DOHH2 (cell line): ENCODE measurements at regions not wholly inside any gene's neighbourhood (a gene's known extent, or its start where the extent isn't known, plus 50 kb on each side); places are given as distances from the start of the nearest gene placed in this dataset.

Source experiments
- CTCF ChIP-seq: fragments of 200-600 bp; sonication (generic); IDR thresholded peaks from one replicate; pipeline ENCODE4 v1.5.1; 2014; ENCODE audit warnings: antibody characterized with exemption, mild to moderate bottlenecking, low read depth, low read length; ENCODE audit not compliant: poor library complexity, severe bottlenecking
- EZH2phosphoT487 ChIP-seq: fragments of 200-600 bp; sonication (generic); IDR thresholded peaks from 2 replicates; pipeline ENCODE4 v1.6.1; 2017; ENCODE audit warnings: borderline replicate concordance, mild to moderate bottlenecking, antibody characterized with exemption, low read length, moderate library complexity, mixed read lengths

GRCh38 chr18:76627444-76627843 is 132.4 kb upstream of the ZNF516 start:
- TF ChIP-seq CTCF: no peak
- TF ChIP-seq EZH2phosphoT487: no peak
